ENCODE measurements at regions not wholly inside any gene's neighbourhood (a gene's known extent, or its start where the extent isn't known, plus 50 kb on each side); places are given as distances from the start of the nearest gene placed in this dataset.
"Not testable (repeated sequence)": the region's sequence is repeated elsewhere in the genome, so short reads cannot be mapped to it uniquely, and the experiment has no call there.

GRCh38 chr7:93048136-93048930, 69.4 kb downstream of the SAMD9 start:
- DNase-seq: no peak

GRCh38 chr7:93047514-93048099, 70.2 kb downstream of the SAMD9 start:
- no peak for DNase-seq

GRCh38 chr7:93046641-93047040, 71.1 kb downstream of the SAMD9 start:
- DNase-seq: no peak

GRCh38 chr7:93044147-93044810, 73.5 kb downstream of the SAMD9 start:
- DNase-seq: no peak

DNA sequence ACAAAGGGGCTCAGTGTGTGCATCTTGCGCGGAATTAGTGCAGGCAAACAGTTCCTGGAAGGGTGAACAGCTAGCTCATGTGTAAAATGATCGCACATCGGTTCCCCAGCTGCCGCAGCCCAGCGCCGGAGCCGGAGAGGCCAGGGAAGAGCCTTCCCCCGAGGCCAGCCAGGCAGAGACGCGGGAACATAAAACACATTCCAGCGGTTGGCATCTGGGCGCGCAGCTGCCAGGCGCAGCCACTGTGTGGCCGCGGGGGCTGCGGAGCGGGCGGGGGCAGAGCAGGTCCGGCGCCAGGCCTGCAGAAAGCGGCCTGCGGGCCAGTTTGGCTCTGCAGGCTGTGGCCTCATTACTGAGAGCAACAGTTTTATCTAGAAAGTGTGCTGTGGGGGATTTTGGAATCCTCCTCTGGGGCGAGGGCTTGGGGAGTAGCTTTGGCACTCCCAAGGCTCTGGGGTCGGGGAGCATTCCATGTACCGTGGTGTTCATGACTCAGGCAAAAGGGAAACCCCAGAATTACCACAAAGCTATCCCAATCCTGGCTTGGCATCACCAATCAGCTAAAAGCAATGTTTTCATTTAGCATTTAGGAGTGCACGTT, 74.3 kb downstream of the SAMD9 start:
- peak; percentile 22 for DNase-seq

- no peak for DNase-seq
Observed at GRCh38 chr7:93040355-93040754, 77.4 kb downstream of the SAMD9 start.

GRCh38 chr7:93039786-93040185, 78.0 kb downstream of the SAMD9 start:
- no peak for DNase-seq

DNA sequence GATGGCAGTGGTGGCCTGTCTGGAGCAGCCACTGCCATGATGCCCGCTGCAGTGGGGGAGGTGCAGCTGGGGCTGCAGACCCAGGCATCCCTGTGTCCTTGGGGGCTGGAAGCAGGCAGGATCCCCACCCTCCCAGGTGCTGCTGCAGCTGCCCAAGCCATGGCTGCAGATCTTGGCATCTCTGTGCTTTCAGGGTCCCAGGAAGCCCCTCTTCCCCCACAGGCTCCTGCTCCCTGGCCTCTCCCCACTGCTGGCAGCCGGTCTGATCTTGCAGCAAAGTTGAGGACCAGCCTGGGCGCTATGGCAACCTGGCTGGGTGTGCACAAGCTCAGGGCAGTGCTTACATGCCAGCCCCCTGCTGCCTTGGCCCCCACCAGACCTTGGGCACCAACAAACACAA, 78.5 kb downstream of the SAMD9 start:
- DNase-seq: no peak

- DNase-seq: no peak
Observed at GRCh38 chr7:93036807-93037206, 81.0 kb downstream of the SAMD9 start.

DNA sequence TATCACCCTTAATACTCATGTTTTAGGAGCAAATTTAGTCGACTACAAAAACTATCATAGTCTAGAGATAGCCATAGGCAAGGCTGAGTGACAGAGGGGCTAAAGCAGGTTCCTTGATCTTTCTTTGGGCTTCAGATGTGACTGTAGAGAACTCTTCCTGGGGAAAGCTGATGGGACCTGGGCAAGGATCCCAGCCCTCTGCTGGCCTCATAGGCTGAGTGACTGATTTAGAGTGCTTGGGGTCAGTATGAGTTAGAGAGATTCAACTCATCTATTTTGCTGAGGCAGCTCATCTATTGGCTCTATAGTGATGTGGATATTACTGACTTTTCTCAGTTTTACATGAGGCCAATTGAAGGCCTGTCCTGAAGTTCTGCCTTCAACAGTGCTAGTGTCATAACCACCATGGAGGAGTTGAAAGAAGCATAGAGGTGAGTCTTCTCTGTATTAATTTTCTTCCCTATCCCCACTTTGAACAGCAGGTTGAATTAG, 81.6 kb downstream of the SAMD9 start:
- no peak for DNase-seq

DNA sequence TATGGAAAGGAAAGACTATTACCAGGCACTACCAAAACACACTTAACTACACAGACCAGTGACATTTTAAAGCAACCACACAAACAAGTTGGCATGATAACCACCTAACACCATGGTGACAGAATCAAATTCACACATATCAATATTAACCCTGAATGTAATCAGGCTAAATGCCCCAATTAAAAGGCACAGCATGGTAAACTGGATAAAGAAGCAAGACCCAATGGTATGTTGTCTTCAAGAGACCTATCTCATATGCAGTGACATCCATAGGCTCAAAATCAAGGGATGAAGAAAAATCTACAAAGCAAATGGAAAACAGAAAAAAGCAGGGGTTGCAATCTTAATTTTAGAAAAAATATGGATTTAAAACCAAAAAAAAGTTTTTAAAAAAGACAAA, 86.0 kb downstream of the SAMD9 start:
- no peak for DNase-seq

DNA sequence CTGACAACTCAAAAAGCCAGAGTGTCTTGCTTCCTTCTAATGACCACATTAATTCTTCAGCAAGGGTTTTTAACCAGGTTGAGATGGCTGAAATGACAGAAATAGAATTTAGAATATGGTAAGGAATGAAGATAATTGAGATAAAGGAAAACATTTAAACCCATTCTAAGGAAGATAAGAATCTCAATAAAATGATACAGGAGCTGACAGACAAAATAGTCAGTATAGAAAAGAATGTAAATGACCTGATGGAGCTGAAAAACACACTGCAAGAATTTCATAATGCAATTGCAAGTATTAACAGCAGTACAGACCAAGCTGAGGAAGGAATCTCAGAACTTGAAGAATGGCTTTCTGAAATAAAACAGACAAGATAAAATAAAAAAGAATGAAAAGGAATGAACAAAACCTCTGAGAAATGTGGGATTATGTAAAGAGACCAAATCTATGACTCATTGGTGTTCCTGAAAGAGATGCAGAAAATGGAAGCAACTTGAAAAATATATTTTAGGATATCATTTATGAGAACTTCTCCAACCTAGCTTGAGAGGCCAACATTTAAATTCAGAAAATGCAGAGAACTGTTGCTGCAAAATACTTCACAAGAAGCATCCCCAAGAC, 87.1 kb downstream of the SAMD9 start:
- DNase-seq: no peak

- no peak for DNase-seq
Observed at GRCh38 chr7:93029056-93029455, 88.7 kb downstream of the SAMD9 start.

GRCh38 chr7:93028610-93029009, 89.2 kb downstream of the SAMD9 start:
- no peak for DNase-seq

- no peak for DNase-seq
Observed at GRCh38 chr7:93027044-93027443, 90.7 kb downstream of the SAMD9 start.

GRCh38 chr7:93026425-93026824, 91.4 kb downstream of the SAMD9 start:
- DNase-seq: no peak

- no peak for DNase-seq
Observed at GRCh38 chr7:93025389-93025788, 92.4 kb downstream of the SAMD9 start.

DNA sequence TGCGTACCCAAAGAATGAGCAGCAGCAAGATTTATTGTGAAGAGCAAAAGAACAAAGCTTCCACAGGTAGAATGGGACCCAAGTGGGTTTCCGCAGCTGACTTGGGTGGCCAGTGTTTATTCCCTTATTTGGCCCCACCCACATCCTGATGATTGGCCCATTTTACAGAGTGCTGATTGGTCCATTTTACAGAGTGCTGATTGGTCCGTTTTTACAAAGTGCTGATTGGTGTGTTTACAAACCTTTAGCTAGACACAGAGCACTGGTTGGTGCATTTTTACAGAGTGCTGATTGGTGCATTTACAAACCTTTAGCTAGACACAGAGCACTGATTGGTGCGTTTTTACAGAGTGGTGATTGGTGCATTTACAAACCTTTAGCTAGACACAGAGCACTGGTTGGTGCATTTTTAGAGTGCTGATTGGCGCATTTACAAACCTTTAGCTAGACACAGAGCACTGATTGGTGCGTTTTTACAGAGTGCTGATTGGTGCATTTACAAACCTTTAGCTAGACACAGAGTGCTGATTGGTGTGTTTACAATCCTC, 94.8 kb downstream of the SAMD9 start:
- DNase-seq: not testable (repeated sequence)

- DNase-seq: no peak
Observed at GRCh38 chr7:93021748-93022147, 96.0 kb downstream of the SAMD9 start.

DNA sequence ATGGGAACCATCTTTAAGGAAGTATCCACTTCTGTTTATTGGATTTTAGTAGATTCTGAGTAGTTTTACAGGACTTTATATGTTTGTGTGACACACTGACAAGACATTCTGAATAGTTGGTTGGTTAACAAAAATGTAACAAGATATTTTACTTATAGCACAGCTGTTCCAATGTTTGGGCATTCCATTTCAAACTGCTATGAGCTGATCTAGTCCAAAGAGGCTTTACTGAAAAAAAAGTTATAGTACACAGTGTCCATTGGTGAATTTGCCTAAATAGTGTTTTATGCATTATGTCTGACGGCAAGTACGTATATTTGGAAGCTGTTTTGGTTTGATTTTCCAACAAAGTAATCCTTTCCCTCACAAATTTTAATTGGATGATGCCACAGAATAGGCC, 99.1 kb downstream of the SAMD9 start:
- no peak for DNase-seq

DNA sequence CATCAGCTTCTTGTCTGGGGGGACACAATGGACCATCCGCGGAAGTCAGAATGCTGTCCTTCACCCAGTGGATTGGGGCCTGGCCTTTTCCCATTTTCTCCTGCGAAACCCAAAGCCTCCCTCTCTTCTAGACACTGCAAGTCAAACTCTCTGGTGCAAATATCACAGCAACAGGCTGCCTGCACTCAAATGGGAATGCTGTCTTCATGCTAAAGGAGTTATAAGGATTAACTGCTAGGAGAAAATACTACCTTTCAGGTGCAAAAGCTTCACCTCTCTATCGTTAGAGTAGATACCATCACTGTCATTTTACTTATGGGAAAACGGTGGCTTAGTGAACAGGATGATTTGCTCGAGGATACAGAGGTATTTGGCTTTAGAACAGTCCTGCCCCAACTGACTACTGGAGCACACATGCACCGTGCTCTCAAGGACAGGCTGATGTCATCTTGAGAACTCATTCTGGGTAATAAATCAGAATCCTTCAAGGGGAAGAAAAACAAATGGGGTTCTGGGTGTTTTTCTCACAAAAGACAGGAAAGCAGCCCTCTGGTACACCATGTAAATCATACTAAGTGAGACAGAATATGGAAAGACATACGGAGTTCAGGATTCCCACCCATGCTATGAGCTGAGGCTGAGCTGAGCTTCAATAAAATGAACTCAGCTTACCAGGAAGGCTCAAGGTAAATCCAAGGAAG, 100.9 kb downstream of the SAMD9 start:
- DNase-seq: no peak

- DNase-seq: no peak
Observed at GRCh38 chr7:93015779-93016481, 101.8 kb downstream of the SAMD9 start.
